ENCODE measurements at regions not wholly inside any gene's neighbourhood (a gene's known extent, or its start where the extent isn't known, plus 50 kb on each side); places are given as distances from the start of the nearest gene placed in this dataset.
A peak's percentile ranks its signal among the peaks of the same experiment; 100 is the strongest.
"Not testable (repeated sequence)": the region's sequence is repeated elsewhere in the genome, so short reads cannot be mapped to it uniquely, and the experiment has no call there.

- no peak for DNase-seq (ENCODE audit: extremely low read depth, low read depth, low spot score)
These were observed 98.8 kb downstream of the CARTPT start for GRCh38 chr5:71817891-71818290.

- DNase-seq (ENCODE audit: extremely low read depth, low read depth, low spot score), result no peak
These were observed 102.0 kb downstream of the CARTPT start for GRCh38 chr5:71821029-71821428.

- not testable (repeated sequence) for DNase-seq (ENCODE audit: extremely low read depth, low read depth, low spot score)
These were observed 103.0 kb downstream of the CARTPT start for GRCh38 chr5:71822065-71822464.

GRCh38 chr5:71825992-71826391 is 106.9 kb downstream of the CARTPT start:
- DNase-seq (ENCODE audit: extremely low read depth, low read depth, low spot score), result no peak

- DNase-seq (ENCODE audit: extremely low read depth, low read depth, low spot score), result no peak
These were observed 109.4 kb downstream of the CARTPT start for GRCh38 chr5:71828291-71829040.

GRCh38 chr5:71829206-71829605 is 110.1 kb downstream of the CARTPT start:
- DNase-seq (ENCODE audit: extremely low read depth, low read depth, low spot score), result no peak

GRCh38 chr5:71830681-71831539 is 111.8 kb downstream of the CARTPT start:
- peak; percentile 16 for DNase-seq (ENCODE audit: extremely low read depth, low read depth, low spot score)

- DNase-seq (ENCODE audit: extremely low read depth, low read depth, low spot score), result no peak
These were observed 114.0 kb downstream of the CARTPT start for GRCh38 chr5:71832812-71833715.

GRCh38 chr5:71834601-71835000 is 115.5 kb downstream of the CARTPT start:
- DNase-seq (ENCODE audit: extremely low read depth, low read depth, low spot score), result no peak

- DNase-seq (ENCODE audit: extremely low read depth, low read depth, low spot score), result no peak
These were observed 117.0 kb downstream of the CARTPT start for GRCh38 chr5:71836084-71836483.

- no peak for DNase-seq (ENCODE audit: extremely low read depth, low read depth, low spot score)
These were observed 117.6 kb downstream of the CARTPT start for GRCh38 chr5:71836559-71837112.

- DNase-seq (ENCODE audit: extremely low read depth, low read depth, low spot score), result no peak
These were observed 119.2 kb downstream of the CARTPT start for GRCh38 chr5:71838286-71838685.

- no peak for DNase-seq (ENCODE audit: extremely low read depth, low read depth, low spot score)
These were observed 120.2 kb downstream of the CARTPT start for GRCh38 chr5:71839096-71839884.

- no peak for DNase-seq (ENCODE audit: extremely low read depth, low read depth, low spot score)
These were observed 122.0 kb downstream of the CARTPT start for GRCh38 chr5:71841107-71841506.

- DNase-seq (ENCODE audit: extremely low read depth, low read depth, low spot score), result no peak
These were observed 124.0 kb downstream of the CARTPT start for GRCh38 chr5:71843111-71843510.

- no peak for DNase-seq (ENCODE audit: extremely low read depth, low read depth, low spot score)
These were observed 125.8 kb downstream of the CARTPT start for GRCh38 chr5:71844862-71845261.

GRCh38 chr5:71859515-71859914 is 140.4 kb downstream of the CARTPT start:
- no peak for DNase-seq (ENCODE audit: extremely low read depth, low read depth, low spot score)

GRCh38 chr5:71860048-71860447 is 141.0 kb downstream of the CARTPT start:
- no peak for DNase-seq (ENCODE audit: extremely low read depth, low read depth, low spot score)

- DNase-seq (ENCODE audit: extremely low read depth, low read depth, low spot score), result no peak
These were observed 142.6 kb downstream of the CARTPT start for GRCh38 chr5:71861682-71862081.

GRCh38 chr5:71862087-71862486 is 143.0 kb downstream of the CARTPT start:
- DNase-seq (ENCODE audit: extremely low read depth, low read depth, low spot score), result no peak

All from glomerular endothelial cell (primary cell).